Osteocyte (in vitro differentiated cells): ENCODE measurements at regions not wholly inside any gene's neighbourhood (a gene's known extent, or its start where the extent isn't known, plus 50 kb on each side); places are given as distances from the start of the nearest gene placed in this dataset.

ENCODE experiments used
- DNase-seq: peaks from one replicate; pipeline ENCODE4 v3.0.0; 2021; ENCODE audit warnings: mixed read lengths; ENCODE audit not compliant: unreplicated experiment; ENCODE audit errors: extremely low spot score
- H3K27ac Mint-ChIP-seq: one replicate; pipeline ENCODE4 v1.8.0; 2021; ENCODE audit warnings: mild to moderate bottlenecking, mixed read lengths; ENCODE audit not compliant: unreplicated experiment
- H3K27me3 Mint-ChIP-seq: one replicate; pipeline ENCODE4 v1.8.0; 2021; ENCODE audit warnings: mixed read lengths; ENCODE audit not compliant: unreplicated experiment
- H3K36me3 Mint-ChIP-seq: one replicate; pipeline ENCODE4 v1.8.0; 2021; ENCODE audit warnings: mixed read lengths; ENCODE audit not compliant: unreplicated experiment
- H3K4me1 Mint-ChIP-seq: one replicate; pipeline ENCODE4 v1.8.0; 2021; ENCODE audit warnings: mixed read lengths; ENCODE audit not compliant: unreplicated experiment
- H3K4me3 Mint-ChIP-seq: one replicate; pipeline ENCODE4 v1.8.0; 2021; ENCODE audit warnings: mild to moderate bottlenecking, moderate library complexity, mixed read lengths; ENCODE audit not compliant: unreplicated experiment
- H3K9me3 Mint-ChIP-seq: one replicate; pipeline ENCODE4 v1.8.0; 2021; ENCODE audit warnings: mixed read lengths; ENCODE audit not compliant: unreplicated experiment
- CTCF ChIP-seq: fragments of 200-600 bp; sonication (generic); IDR thresholded peaks from 2 replicates; pipeline ENCODE4 v1.5.0; 2021; ENCODE audit warnings: antibody characterized with exemption, mild to moderate bottlenecking, moderate library complexity

DNA sequence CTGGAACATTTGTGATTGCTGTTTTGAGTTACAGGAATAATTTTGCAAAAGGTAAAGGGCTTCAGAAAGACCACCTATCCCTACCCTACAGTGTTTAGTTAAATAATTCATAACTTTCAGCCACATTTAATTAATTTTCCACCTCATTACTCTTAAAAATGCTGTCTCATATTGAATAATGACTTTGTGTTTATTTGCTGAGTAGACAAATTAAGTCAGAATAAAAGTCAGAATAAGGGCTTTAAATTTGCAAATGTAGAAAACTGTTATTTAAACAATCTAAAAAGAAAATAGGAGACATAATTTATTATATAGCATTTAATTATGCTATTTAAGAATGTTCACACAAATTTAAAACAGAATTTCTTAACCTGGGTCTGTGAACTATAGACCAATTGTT lies 293.7 kb upstream of the RIMS1 start:
- H3K36me3 Mint-ChIP-seq = no peaks in the 10 kb centered on the region
- peaks cover 2% of the 10 kb centered on the region for H3K27me3 Mint-ChIP-seq
- TF ChIP-seq CTCF = no peak
- no peak overlapping the region for H3K27ac Mint-ChIP-seq
- no peak overlapping the region for H3K4me3 Mint-ChIP-seq
- no peak for DNase-seq
- no peaks in the 10 kb centered on the region for H3K4me1 Mint-ChIP-seq
- no peaks in the 10 kb centered on the region for H3K9me3 Mint-ChIP-seq

GRCh38 chr6:71599359-71599758 lies 287.0 kb upstream of the RIMS1 start:
- Mint-ChIP-seq H3K27ac (no peak overlapping the region), H3K27me3 (peaks cover 9% of the 10 kb centered on the region), H3K9me3 (no peaks in the 10 kb centered on the region), H3K4me1 (no peaks in the 10 kb centered on the region), H3K4me3 (no peak overlapping the region), H3K36me3 (no peaks in the 10 kb centered on the region)
- DNase-seq = no peak
- TF ChIP-seq CTCF = no peak

- no peak for TF ChIP-seq CTCF
- Mint-ChIP-seq H3K9me3 (no peaks in the 10 kb centered on the region), H3K4me3 (no peak overlapping the region), H3K27ac (no peak overlapping the region), H3K36me3 (no peaks in the 10 kb centered on the region), H3K27me3 (peaks cover 18% of the 10 kb centered on the region), H3K4me1 (no peaks in the 10 kb centered on the region)
- no peak for DNase-seq
These were observed 283.9 kb upstream of the RIMS1 start for GRCh38 chr6:71602385-71603007.

DNA sequence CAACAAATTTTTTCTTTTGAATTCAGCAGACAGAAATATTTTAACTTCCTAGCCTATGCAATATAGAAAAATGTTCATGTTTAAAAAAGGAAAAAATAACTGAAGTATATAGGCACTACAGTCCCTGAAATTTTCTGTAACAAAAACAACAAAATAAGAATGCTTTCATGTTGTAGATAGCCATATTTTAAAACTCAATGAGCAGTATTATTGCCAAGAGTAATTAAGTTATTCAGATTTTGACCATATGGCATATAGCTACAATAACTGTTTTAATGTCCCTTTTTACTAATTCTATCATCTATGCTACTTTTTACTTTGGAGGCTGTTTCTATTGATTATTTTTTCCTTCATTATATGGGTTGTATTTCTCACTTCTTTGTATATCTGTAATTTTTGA lies 283.3 kb upstream of the RIMS1 start:
- no peak for TF ChIP-seq CTCF
- peaks cover 18% of the 10 kb centered on the region for H3K27me3 Mint-ChIP-seq
- H3K27ac Mint-ChIP-seq = no peak overlapping the region
- no peaks in the 10 kb centered on the region for H3K36me3 Mint-ChIP-seq
- no peak overlapping the region for H3K4me3 Mint-ChIP-seq
- no peak for DNase-seq
- H3K4me1 Mint-ChIP-seq = no peaks in the 10 kb centered on the region
- no peaks in the 10 kb centered on the region for H3K9me3 Mint-ChIP-seq

DNA sequence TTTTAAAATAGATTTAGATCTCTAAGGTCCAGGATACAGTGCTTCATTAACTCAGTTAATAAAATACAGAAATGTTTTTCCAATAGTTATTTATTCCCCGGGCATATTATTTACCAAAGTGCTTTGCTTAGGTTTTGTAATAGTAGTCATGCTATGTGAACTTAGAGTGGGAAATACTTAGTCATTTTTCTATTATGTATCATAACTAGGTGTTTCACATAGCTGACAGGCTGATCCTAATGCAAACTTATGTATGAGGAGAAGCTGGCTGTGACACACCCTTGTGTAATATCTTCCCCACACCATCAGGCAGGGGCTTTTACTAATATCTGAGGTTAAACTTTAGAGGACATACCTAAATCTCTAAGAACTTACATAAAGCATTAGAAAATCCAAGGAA lies 277.7 kb upstream of the RIMS1 start:
- H3K4me3 Mint-ChIP-seq = no peak overlapping the region
- peaks cover 27% of the 10 kb centered on the region for H3K27me3 Mint-ChIP-seq
- H3K9me3 Mint-ChIP-seq = no peaks in the 10 kb centered on the region
- TF ChIP-seq CTCF = no peak
- no peak overlapping the region for H3K27ac Mint-ChIP-seq
- no peak for DNase-seq
- H3K4me1 Mint-ChIP-seq = no peaks in the 10 kb centered on the region
- H3K36me3 Mint-ChIP-seq = no peaks in the 10 kb centered on the region
